ENCODE measurements at regions not wholly inside any gene's neighbourhood (a gene's known extent, or its start where the extent isn't known, plus 50 kb on each side); places are given as distances from the start of the nearest gene placed in this dataset.

- DNase-seq, result no peak
These were observed 51.8 kb upstream of the NDUFB4 start for GRCh38 chr3:120544361-120544760.

GRCh38 chr3:120536642-120537041 is 59.5 kb upstream of the NDUFB4 start:
- no peak for DNase-seq

GRCh38 chr3:120532969-120533368 is 63.2 kb upstream of the NDUFB4 start:
- no peak for DNase-seq

- DNase-seq, result no peak
These were observed 68.0 kb upstream of the NDUFB4 start for GRCh38 chr3:120528163-120528562.

GRCh38 chr3:120526011-120526870 is 69.9 kb upstream of the NDUFB4 start:
- no peak for DNase-seq

- DNase-seq, result no peak
These were observed 71.8 kb upstream of the NDUFB4 start for GRCh38 chr3:120524171-120524923.

- DNase-seq, result no peak
These were observed 65.3 kb upstream of the FSTL1 start for GRCh38 chr3:120516136-120516535.

- no peak for DNase-seq
These were observed 61.9 kb upstream of the FSTL1 start for GRCh38 chr3:120512655-120513054.

GRCh38 chr3:120506828-120507774 is 56.3 kb upstream of the FSTL1 start:
- peak; percentile 31 to 43 for DNase-seq

- DNase-seq, result no peak
These were observed 55.5 kb upstream of the FSTL1 start for GRCh38 chr3:120506076-120506827.

- DNase-seq, result no peak
These were observed 53.2 kb upstream of the FSTL1 start for GRCh38 chr3:120503727-120504616.

- DNase-seq, result no peak
These were observed 51.3 kb upstream of the FSTL1 start for GRCh38 chr3:120502116-120502515.

All from AML-193 (cell line).